Thyroid gland (tissue), 4 donors: ENCODE measurements at regions not wholly inside any gene's neighbourhood (a gene's known extent, or its start where the extent isn't known, plus 50 kb on each side); places are given as distances from the start of the nearest gene placed in this dataset.

Experiments
- CTCF ChIP-seq, 6 experiments: fragments of 200-600 bp in 3 of 6; fragments of 450-650 bp in 3 of 6; sonication (generic) in 3 of 6; IDR thresholded peaks; one replicate each; pipeline ENCODE4 v1.5.1; 2016 to 2019; ENCODE audit warnings: antibody characterized with exemption in 6 of 6, mild to moderate bottlenecking in 2 of 6, inconsistent platforms in 1 of 6, moderate library complexity in 1 of 6
- POLR2A ChIP-seq, 2 donors: fragments of 450-650 bp; IDR thresholded peaks; one replicate each; pipeline ENCODE4 v1.6.1; 2017; ENCODE audit warnings: antibody characterized with exemption in 2 of 2, mild to moderate bottlenecking in 2 of 2, moderate library complexity in 1 of 2

- no peak for TF ChIP-seq CTCF (IDR thresholded peaks at IDR 0.05)
- TF ChIP-seq POLR2A (IDR thresholded peaks at IDR 0.05): no peak
These were observed 124.1 kb upstream of the KCNN2 start for GRCh38 chr5:114237766-114238165.
